ENCODE measurements at regions not wholly inside any gene's neighbourhood (a gene's known extent, or its start where the extent isn't known, plus 50 kb on each side); places are given as distances from the start of the nearest gene placed in this dataset.

DNA sequence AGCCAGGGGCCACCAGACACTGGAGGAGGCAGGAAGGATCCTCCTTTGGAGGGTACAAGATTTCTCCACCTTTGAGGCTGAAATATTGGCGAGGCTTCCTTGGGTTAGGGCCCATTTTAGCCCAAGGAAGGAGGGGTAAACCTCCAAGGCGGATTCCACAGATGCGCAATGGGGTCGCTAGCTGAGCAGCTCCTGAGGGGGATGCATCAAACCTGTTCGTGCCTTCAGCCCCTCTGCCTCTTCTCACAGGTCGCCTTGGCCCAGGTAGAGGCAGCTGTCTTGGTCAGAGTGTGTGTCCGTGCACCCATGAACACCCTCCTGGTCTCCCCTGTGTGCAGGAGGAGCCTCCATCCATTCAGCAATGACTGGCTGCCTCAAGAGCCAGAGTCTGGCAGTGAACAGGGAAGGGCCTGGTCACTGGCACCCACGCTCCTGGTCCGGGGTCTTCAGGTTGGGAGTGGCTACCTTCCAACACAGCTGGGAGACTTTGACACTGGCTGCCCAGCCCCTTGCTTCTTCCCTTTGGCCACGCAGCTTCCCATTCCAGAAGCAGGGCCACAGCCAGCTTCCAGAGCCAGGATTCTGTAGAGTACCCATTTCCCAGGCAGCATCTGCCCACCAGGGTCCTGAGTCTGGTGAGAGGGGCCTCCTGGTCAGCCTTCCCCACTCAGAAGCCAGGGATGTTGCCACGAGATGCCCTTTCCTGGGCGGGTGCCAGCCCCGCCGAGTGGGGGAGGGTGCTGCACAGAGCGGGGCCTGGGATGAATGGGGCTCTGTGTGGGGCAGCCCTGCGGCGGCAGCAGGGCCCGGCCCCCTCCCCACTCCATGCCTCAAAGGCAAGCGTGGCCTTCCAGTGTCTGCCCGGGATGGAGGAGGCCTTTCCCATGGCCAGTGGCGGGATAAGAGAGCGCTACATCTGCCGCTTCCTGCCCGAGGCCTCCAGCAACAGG lies 95.8 kb upstream of the GPC1 start:
- Histone ChIP-seq H3K4me3 (no peak overlapping the region), H3K36me3 (no peaks in the 10 kb centered on the region), H3K9me3 (no peaks in the 10 kb centered on the region), H3K4me1 (no peaks in the 10 kb centered on the region), H3K27me3 (no peaks in the 10 kb centered on the region), H3K27ac (no peak overlapping the region)
- 80% methylated on average over 2 of the region's 24 CpGs for WGBS (ENCODE audit: insufficient coverage, low coverage, low lambda C conversion rate, missing lambda C conversion rate)
- DNase-seq (peak in 1 of 3 donors; percentile 51), ATAC-seq (peak in 1 of 4 donors; percentile 10)
- intact Hi-C loops (cut with DNase I) = no loop called here
- TF ChIP-seq, protein P1, sequence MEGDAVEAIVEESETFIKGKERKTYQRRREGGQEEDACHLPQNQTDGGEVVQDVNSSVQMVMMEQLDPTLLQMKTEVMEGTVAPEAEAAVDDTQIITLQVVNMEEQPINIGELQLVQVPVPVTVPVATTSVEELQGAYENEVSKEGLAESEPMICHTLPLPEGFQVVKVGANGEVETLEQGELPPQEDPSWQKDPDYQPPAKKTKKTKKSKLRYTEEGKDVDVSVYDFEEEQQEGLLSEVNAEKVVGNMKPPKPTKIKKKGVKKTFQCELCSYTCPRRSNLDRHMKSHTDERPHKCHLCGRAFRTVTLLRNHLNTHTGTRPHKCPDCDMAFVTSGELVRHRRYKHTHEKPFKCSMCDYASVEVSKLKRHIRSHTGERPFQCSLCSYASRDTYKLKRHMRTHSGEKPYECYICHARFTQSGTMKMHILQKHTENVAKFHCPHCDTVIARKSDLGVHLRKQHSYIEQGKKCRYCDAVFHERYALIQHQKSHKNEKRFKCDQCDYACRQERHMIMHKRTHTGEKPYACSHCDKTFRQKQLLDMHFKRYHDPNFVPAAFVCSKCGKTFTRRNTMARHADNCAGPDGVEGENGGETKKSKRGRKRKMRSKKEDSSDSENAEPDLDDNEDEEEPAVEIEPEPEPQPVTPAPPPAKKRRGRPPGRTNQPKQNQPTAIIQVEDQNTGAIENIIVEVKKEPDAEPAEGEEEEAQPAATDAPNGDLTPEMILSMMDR (IDR thresholded peaks at IDR 0.05) = no peak
- TF ChIP-seq POLR2A (IDR thresholded peaks at IDR 0.05) = no peak

DNA sequence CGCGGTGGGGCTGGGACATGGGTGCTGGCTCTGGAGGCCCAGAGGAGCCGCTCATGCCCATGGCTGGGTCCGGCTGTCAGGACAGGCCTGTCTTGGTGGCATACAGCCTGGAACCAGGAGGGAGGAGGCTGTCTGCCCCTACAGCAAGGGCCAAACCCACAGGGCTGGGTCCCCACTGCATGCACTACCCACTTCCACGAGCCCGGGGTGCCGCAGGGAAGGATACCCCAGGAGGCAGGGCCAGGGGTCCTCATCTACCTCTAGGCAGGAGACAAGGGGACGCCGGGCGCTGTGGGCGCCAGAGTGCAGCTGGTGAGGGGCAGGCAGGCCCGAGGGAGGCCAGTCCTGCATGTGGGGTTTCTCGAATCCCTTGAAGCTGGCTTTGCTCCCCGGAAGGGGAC lies 95.1 kb upstream of the GPC1 start:
- intact Hi-C loops (cut with DNase I) = no loop called here
- ATAC-seq = peak in 1 of 4 donors; percentile 7
- WGBS (ENCODE audit: insufficient coverage, low coverage, low lambda C conversion rate, missing lambda C conversion rate) = no CpG with 5 or more reads among the region's 14 CpGs
- TF ChIP-seq, protein P1 (IDR thresholded peaks at IDR 0.05) = no peak
- TF ChIP-seq POLR2A (IDR thresholded peaks at IDR 0.05) = no peak
- no peak for DNase-seq
- no peaks in the 10 kb centered on the region for H3K27me3 ChIP-seq
- H3K36me3 ChIP-seq = no peaks in the 10 kb centered on the region
- no peaks in the 10 kb centered on the region for H3K4me1 ChIP-seq
- H3K9me3 ChIP-seq = no peaks in the 10 kb centered on the region
- no peak overlapping the region for H3K4me3 ChIP-seq
- H3K27ac ChIP-seq = no peak overlapping the region

DNA sequence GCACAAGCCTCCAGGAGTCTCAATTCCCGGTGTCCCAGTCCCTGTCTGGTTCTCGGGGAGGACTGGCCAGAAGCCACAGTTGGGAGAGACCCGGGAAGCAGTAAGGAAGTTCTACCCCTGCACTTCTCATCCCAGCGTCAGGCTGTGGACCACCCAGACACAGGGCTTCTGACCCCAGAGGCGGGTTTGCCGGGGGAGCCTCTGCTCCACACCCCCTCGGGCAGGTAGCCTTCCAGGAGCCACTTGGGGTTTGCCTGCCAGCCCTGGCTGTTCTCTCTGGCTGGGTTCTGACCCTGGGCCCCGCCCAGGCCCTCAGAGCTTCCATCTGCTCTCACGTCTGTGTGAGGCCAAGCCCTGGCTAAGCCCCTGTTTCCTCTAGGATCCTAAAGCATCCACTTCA lies 94.4 kb upstream of the GPC1 start:
- DNase-seq = no peak
- intact Hi-C loops (cut with DNase I) = no loop called here

DNA sequence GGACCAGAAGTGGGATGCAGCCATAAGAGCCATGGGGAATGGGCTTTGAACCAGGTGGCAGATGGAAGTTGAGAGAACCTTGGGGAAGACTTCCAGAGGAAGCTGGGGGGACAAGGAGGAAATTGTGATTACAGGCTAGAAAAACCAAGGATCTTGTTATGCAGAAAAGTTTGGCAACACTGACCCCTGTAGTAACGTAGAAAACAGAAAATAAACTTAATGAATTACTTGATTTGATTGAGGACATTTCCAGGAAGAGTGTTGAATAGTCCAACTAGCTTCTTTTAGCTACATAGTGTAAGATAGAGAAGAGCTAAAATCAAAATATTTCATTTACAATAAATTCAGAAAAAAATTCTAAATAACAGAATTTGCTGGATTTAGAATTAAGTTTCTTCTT lies 91.9 kb upstream of the GPC1 start:
- no peak for TF ChIP-seq POLR2A (IDR thresholded peaks at IDR 0.05)
- TF ChIP-seq, protein P1 (IDR thresholded peaks at IDR 0.05) = no peak
- ATAC-seq (no peak), DNase-seq (no peak)
- H3K4me1 ChIP-seq = no peaks in the 10 kb centered on the region
- no peaks in the 10 kb centered on the region for H3K9me3 ChIP-seq
- H3K27ac ChIP-seq = no peak overlapping the region
- 29% methylated on average over 1 of the region's 1 CpG for WGBS (ENCODE audit: insufficient coverage, low coverage, low lambda C conversion rate, missing lambda C conversion rate)
- no peak overlapping the region for H3K4me3 ChIP-seq
- intact Hi-C loops (cut with DNase I) = no loop called here
- no peaks in the 10 kb centered on the region for H3K36me3 ChIP-seq
- H3K27me3 ChIP-seq = no peaks in the 10 kb centered on the region

More for the DNA sequence above, 94.4 kb upstream of the GPC1 start:
- WGBS (ENCODE audit: insufficient coverage, low coverage, low lambda C conversion rate, missing lambda C conversion rate) = 20% methylated on average over 2 of the region's 9 CpGs
- H3K4me1 ChIP-seq = no peaks in the 10 kb centered on the region
- H3K27me3 ChIP-seq = no peaks in the 10 kb centered on the region
- no peak for ATAC-seq
- H3K9me3 ChIP-seq = no peaks in the 10 kb centered on the region
- no peak for TF ChIP-seq POLR2A (IDR thresholded peaks at IDR 0.05)
- TF ChIP-seq, protein P1 (IDR thresholded peaks at IDR 0.05) = no peak
- no peaks in the 10 kb centered on the region for H3K36me3 ChIP-seq
- H3K4me3 ChIP-seq = no peak overlapping the region
- H3K27ac ChIP-seq = no peak overlapping the region

Data from right lobe of liver (tissue), 6 donors.